HG02885 (cell line): ENCODE measurements at regions not wholly inside any gene's neighbourhood (a gene's known extent, or its start where the extent isn't known, plus 50 kb on each side); places are given as distances from the start of the nearest gene placed in this dataset.

ENCODE experiments used
- ATAC-seq: cut with Tn5 transposase; IDR thresholded peaks from one replicate; pipeline ENCODE4 v1.9.1; 2021; ENCODE audit warnings: mild to moderate bottlenecking; ENCODE audit not compliant: unreplicated experiment, poor library complexity

GRCh38 chr10:121289800-121290199 is 308.4 kb downstream of the FGFR2 start:
- ATAC-seq: no peak

- ATAC-seq: no peak
These were observed 307.6 kb downstream of the FGFR2 start for GRCh38 chr10:121290674-121291073.

- no peak for ATAC-seq
These were observed 306.9 kb downstream of the FGFR2 start for GRCh38 chr10:121291376-121291775.

GRCh38 chr10:121291823-121292222 is 306.4 kb downstream of the FGFR2 start:
- no peak for ATAC-seq

- no peak for ATAC-seq
These were observed 305.9 kb downstream of the FGFR2 start for GRCh38 chr10:121292321-121292720.

GRCh38 chr10:121293110-121293509 is 305.1 kb downstream of the FGFR2 start:
- ATAC-seq: no peak

- no peak for ATAC-seq
These were observed 303.6 kb downstream of the FGFR2 start for GRCh38 chr10:121294630-121295029.

- ATAC-seq: no peak
These were observed 301.9 kb downstream of the FGFR2 start for GRCh38 chr10:121296378-121296777.

GRCh38 chr10:121296881-121297585 is 301.2 kb downstream of the FGFR2 start:
- no peak for ATAC-seq

- no peak for ATAC-seq
These were observed 297.5 kb downstream of the FGFR2 start for GRCh38 chr10:121300723-121301122.

GRCh38 chr10:121302541-121303180 is 295.6 kb downstream of the FGFR2 start:
- no peak for ATAC-seq

GRCh38 chr10:121303287-121303890 is 294.9 kb downstream of the FGFR2 start:
- ATAC-seq: no peak

- ATAC-seq: no peak
These were observed 293.2 kb downstream of the FGFR2 start for GRCh38 chr10:121305066-121305465.

GRCh38 chr10:121306159-121306673 is 292.0 kb downstream of the FGFR2 start:
- no peak for ATAC-seq

GRCh38 chr10:121307411-121307980 is 290.7 kb downstream of the FGFR2 start:
- ATAC-seq: no peak

- ATAC-seq: no peak
These were observed 290.2 kb downstream of the FGFR2 start for GRCh38 chr10:121308020-121308419.

- no peak for ATAC-seq
These were observed 289.1 kb downstream of the FGFR2 start for GRCh38 chr10:121309164-121309563.

GRCh38 chr10:121310151-121310711 is 288.0 kb downstream of the FGFR2 start:
- ATAC-seq: no peak

GRCh38 chr10:121311812-121312443 is 286.3 kb downstream of the FGFR2 start:
- ATAC-seq: no peak

GRCh38 chr10:121312587-121312986 is 285.7 kb downstream of the FGFR2 start:
- no peak for ATAC-seq
